ENCODE measurements at regions not wholly inside any gene's neighbourhood (a gene's known extent, or its start where the extent isn't known, plus 50 kb on each side); places are given as distances from the start of the nearest gene placed in this dataset.

DNA sequence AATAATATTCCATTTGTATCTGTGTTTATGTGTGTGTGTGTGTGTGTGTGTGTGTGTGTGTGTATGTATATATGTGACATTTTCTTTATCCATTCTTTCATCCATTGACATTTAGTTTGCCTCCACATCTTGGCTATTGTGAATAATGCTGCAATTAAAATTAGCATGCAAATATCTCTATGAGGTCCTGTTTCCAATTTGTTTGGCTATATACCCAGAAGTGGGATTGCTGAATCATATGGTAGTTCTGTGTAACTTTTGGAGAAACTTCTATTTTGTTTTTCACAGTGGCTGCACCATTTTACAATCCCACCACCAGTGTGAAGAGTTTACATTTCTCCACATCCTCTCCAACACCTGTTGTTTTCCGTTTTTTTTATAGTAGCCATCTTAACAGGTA is 53.1 kb downstream of the CH25H start:
- DNase-seq = no peak
- Mint-ChIP-seq H3K27me3 (peaks cover 15 to 16% of the 10 kb centered on the region in 2 donors), H3K9me3 (no peaks in the 10 kb centered on the region), H3K27ac (no peak overlapping the region), H3K4me1 (no peaks in the 10 kb centered on the region), H3K4me3 (no peak overlapping the region), H3K36me3 (no peaks in the 10 kb centered on the region)
- Histone ChIP-seq H3K27ac (ENCODE audit: low read length) (no peak overlapping the region), H3K4me3 (ENCODE audit: control insufficient read depth in 1 of 2, extremely low read depth in 1 of 2, low read length in 1 of 2) (no peak overlapping the region), H3K36me3 (ENCODE audit: control insufficient read depth in 2 of 2, extremely low read depth in 1 of 2, insufficient read depth in 1 of 2, low read length in 1 of 2) (no peaks in the 10 kb centered on the region), H3K9me3 (no peaks in the 10 kb centered on the region), H3K4me1 (ENCODE audit: control insufficient read depth in 1 of 2, extremely low read depth in 1 of 2, insufficient read depth in 2 of 2, low read length in 2 of 2) (no peaks in the 10 kb centered on the region), H3K27me3 (replicated peaks in 1 of 2; ENCODE audit: control insufficient read depth in 2 of 2, extremely low read depth in 1 of 2, insufficient read depth in 2 of 2, low read length in 1 of 2) (no peaks in the 10 kb centered on the region)
- ChIA-PET POLR2A (no interaction called here), CTCF (interaction anchor here in 1 of 2 donors (0.6 kb wide), 1 partner anchor 9 kb away, joined by 3 read pairs; no protein-coding TSS in a partner anchor)
- no CpG with 5 or more reads among the region's 1 CpG for WGBS (ENCODE audit: insufficient coverage)
- ATAC-seq (replicated peaks in 1 of 4) = no peak

DNA sequence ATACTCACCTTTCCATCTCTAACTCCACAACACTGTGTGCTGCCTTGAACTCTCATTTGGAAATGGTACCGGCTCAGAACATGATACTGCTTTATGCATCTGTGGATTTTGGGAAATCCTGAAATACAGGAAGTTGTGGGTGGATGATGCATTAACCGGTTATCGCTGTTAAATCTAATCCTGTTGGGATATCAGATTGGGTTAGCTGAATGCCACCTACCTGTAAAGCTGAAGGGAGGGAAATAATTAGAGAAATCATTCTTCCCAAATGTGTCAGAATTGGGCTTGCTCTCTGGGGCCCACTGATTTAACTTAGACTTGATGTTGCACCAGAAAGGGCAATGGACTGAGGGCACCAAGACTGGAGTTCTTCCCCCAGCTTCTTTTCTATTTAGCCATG is 54.0 kb downstream of the CH25H start:
- Histone ChIP-seq H3K4me3 (ENCODE audit: control insufficient read depth in 1 of 2, extremely low read depth in 1 of 2, low read length in 1 of 2) (no peak overlapping the region), H3K9me3 (no peaks in the 10 kb centered on the region), H3K4me1 (ENCODE audit: control insufficient read depth in 1 of 2, extremely low read depth in 1 of 2, insufficient read depth in 2 of 2, low read length in 2 of 2) (no peaks in the 10 kb centered on the region), H3K36me3 (ENCODE audit: control insufficient read depth in 2 of 2, extremely low read depth in 1 of 2, insufficient read depth in 1 of 2, low read length in 1 of 2) (no peaks in the 10 kb centered on the region), H3K27ac (ENCODE audit: low read length) (no peak overlapping the region), H3K27me3 (replicated peaks in 1 of 2; ENCODE audit: control insufficient read depth in 2 of 2, extremely low read depth in 1 of 2, insufficient read depth in 2 of 2, low read length in 1 of 2) (no peaks in the 10 kb centered on the region)
- Mint-ChIP-seq H3K27ac (no peak overlapping the region), H3K9me3 (no peaks in the 10 kb centered on the region), H3K4me1 (no peaks in the 10 kb centered on the region), H3K27me3 (peaks cover 13 to 16% of the 10 kb centered on the region in 2 donors), H3K36me3 (no peaks in the 10 kb centered on the region), H3K4me3 (no peak overlapping the region)
- ATAC-seq (replicated peaks in 1 of 4) (no peak), DNase-seq (no peak)
- ChIA-PET CTCF (no interaction called here), POLR2A (no interaction called here)
- 100% methylated on average over 2 of the region's 3 CpGs for WGBS (ENCODE audit: insufficient coverage)

DNA sequence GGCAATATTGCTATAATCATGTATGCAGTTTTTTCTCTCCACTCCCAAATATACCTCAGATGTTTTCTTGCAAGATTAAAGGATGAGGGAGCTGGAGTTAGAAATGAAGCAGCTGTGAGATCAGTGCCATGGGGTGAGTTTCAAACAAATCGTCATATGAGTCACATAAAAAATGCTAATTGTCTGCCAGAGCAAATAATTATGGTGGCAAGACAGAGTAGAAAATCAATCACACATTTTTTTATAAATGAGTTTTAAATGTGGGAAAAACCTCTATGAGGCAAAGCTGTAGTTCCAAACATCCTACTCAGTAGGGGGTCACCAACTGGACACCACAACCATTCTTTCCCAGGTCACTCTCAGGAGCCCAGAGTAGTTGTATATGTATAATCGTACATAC is 55.3 kb downstream of the CH25H start:
- no peak for DNase-seq
- WGBS (ENCODE audit: insufficient coverage) = no CpG with 5 or more reads among the region's 2 CpGs
- Mint-ChIP-seq H3K36me3 (no peaks in the 10 kb centered on the region), H3K27me3 (peaks cover 13 to 16% of the 10 kb centered on the region in 2 donors), H3K4me3 (no peak overlapping the region), H3K9me3 (no peaks in the 10 kb centered on the region), H3K27ac (no peak overlapping the region), H3K4me1 (no peaks in the 10 kb centered on the region)
- H3K4me3 ChIP-seq (ENCODE audit: control insufficient read depth in 1 of 2, extremely low read depth in 1 of 2, low read length in 1 of 2) = no peak overlapping the region
- CTCF ChIA-PET = no interaction called here
- no peak overlapping the region for H3K27ac ChIP-seq (ENCODE audit: low read length)
- H3K36me3 ChIP-seq (ENCODE audit: control insufficient read depth in 2 of 2, extremely low read depth in 1 of 2, insufficient read depth in 1 of 2, low read length in 1 of 2) = no peaks in the 10 kb centered on the region
- POLR2A ChIA-PET = no interaction called here
- no peaks in the 10 kb centered on the region for H3K4me1 ChIP-seq (ENCODE audit: control insufficient read depth in 1 of 2, extremely low read depth in 1 of 2, insufficient read depth in 2 of 2, low read length in 2 of 2)
- no peaks in the 10 kb centered on the region for H3K9me3 ChIP-seq
- no peaks in the 10 kb centered on the region for H3K27me3 ChIP-seq (replicated peaks in 1 of 2; ENCODE audit: control insufficient read depth in 2 of 2, extremely low read depth in 1 of 2, insufficient read depth in 2 of 2, low read length in 1 of 2)
- ATAC-seq (replicated peaks in 1 of 4) = no peak

DNA sequence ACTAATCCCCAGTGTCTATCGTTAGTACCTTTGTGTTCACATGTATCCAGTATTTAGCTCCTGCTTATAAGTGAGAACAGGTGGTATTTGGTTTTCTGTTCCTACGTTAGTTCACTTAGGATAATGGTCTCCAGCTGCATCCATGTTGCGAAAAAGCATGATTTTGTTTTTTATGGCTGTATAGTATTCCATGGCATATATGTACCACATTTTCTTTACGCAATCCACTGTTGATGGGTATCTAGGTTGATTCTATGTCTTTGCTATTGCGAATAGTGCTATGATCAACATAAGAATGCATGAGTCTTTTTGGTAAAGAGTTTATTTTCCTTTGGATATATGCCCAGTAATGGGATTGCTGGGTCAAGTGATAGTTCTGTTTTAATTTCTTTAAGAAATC is 59.1 kb downstream of the CH25H start:
- POLR2A ChIA-PET = no interaction called here
- H3K36me3 Mint-ChIP-seq = no peaks in the 10 kb centered on the region

DNA sequence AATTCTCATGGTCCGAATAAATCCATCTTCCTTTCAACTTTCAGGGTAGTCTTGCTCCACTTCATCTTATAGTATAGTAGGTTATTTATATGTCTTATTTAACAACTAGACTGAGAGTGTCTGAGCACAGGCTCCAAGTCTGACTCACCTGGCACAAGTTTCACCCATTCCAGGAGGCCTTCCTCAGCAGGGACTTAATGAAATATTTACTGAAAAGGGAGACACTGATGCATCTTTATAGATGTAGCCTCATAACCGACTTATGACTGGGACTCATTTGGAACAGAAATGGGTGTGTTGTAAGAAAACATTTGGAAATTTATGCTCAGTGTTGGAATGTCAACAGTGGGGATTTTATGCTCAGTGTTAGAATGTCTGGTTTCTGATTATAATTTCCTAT is 59.9 kb downstream of the CH25H start:
- H3K27ac ChIP-seq (ENCODE audit: low read length) = no peak overlapping the region
- no CpG with 5 or more reads among the region's 2 CpGs for WGBS (ENCODE audit: insufficient coverage)
- DNase-seq (no peak), ATAC-seq (replicated peaks in 1 of 4) (no peak)
- Mint-ChIP-seq H3K36me3 (no peaks in the 10 kb centered on the region), H3K27ac (no peak overlapping the region), H3K4me1 (peaks cover 0 to 9% (median 5%) of the 10 kb centered on the region in 3 donors), H3K27me3 (peaks cover 0 to 3% of the 10 kb centered on the region in 2 donors), H3K4me3 (no peak overlapping the region), H3K9me3 (no peaks in the 10 kb centered on the region)
- no peaks in the 10 kb centered on the region for H3K4me1 ChIP-seq (ENCODE audit: control insufficient read depth in 1 of 2, extremely low read depth in 1 of 2, insufficient read depth in 2 of 2, low read length in 2 of 2)
- H3K36me3 ChIP-seq (ENCODE audit: control insufficient read depth in 2 of 2, extremely low read depth in 1 of 2, insufficient read depth in 1 of 2, low read length in 1 of 2) = no peaks in the 10 kb centered on the region
- ChIA-PET POLR2A (no interaction called here), CTCF (no interaction called here)
- no peak overlapping the region for H3K4me3 ChIP-seq (ENCODE audit: control insufficient read depth in 1 of 2, extremely low read depth in 1 of 2, low read length in 1 of 2)
- H3K27me3 ChIP-seq (replicated peaks in 1 of 2; ENCODE audit: control insufficient read depth in 2 of 2, extremely low read depth in 1 of 2, insufficient read depth in 2 of 2, low read length in 1 of 2) = no peaks in the 10 kb centered on the region
- no peaks in the 10 kb centered on the region for H3K9me3 ChIP-seq

More for the DNA sequence above, 59.1 kb downstream of the CH25H start:
- Mint-ChIP-seq H3K27me3 (peaks cover 0 to 3% of the 10 kb centered on the region in 2 donors), H3K4me1 (peaks cover 0 to 7% (median 2%) of the 10 kb centered on the region in 3 donors), H3K9me3 (no peaks in the 10 kb centered on the region), H3K27ac (no peak overlapping the region), H3K4me3 (no peak overlapping the region)
- WGBS (ENCODE audit: insufficient coverage) = 100% methylated on average over 1 of the region's 5 CpGs
- H3K27ac ChIP-seq (ENCODE audit: low read length) = no peak overlapping the region
- no peaks in the 10 kb centered on the region for H3K9me3 ChIP-seq
- H3K36me3 ChIP-seq (ENCODE audit: control insufficient read depth in 2 of 2, extremely low read depth in 1 of 2, insufficient read depth in 1 of 2, low read length in 1 of 2) = no peaks in the 10 kb centered on the region
- H3K4me3 ChIP-seq (ENCODE audit: control insufficient read depth in 1 of 2, extremely low read depth in 1 of 2, low read length in 1 of 2) = no peak overlapping the region
- H3K27me3 ChIP-seq (replicated peaks in 1 of 2; ENCODE audit: control insufficient read depth in 2 of 2, extremely low read depth in 1 of 2, insufficient read depth in 2 of 2, low read length in 1 of 2) = no peaks in the 10 kb centered on the region
- no peaks in the 10 kb centered on the region for H3K4me1 ChIP-seq (ENCODE audit: control insufficient read depth in 1 of 2, extremely low read depth in 1 of 2, insufficient read depth in 2 of 2, low read length in 2 of 2)
- CTCF ChIA-PET = interaction anchor here in 1 of 2 donors (0.5 kb wide), 1 partner anchor 1293 kb away, joined by 5 read pairs; no protein-coding TSS in a partner anchor
- ATAC-seq (replicated peaks in 1 of 4) (no peak), DNase-seq (no peak)

DNA sequence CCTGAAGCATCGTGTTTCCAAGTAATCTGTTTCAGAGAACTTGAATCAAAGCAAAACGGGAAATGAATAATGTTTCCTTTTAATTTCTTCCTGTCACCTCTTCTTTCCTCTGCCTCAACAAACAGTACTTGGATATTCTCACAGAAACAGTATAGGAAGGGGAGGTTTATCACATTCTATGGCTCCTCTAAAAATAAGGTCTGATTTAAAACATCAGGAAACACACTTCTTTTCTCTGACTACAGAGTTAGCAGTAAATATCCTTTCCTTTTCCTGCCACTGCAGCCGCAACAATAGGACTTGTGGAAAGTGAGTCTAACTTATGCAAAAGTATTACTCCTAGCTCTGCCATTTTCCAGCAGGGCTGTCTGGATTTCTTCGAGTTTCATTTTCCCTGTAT is 62.3 kb downstream of the CH25H start:
- 40% methylated on average over 1 of the region's 4 CpGs for WGBS (ENCODE audit: insufficient coverage)

DNA sequence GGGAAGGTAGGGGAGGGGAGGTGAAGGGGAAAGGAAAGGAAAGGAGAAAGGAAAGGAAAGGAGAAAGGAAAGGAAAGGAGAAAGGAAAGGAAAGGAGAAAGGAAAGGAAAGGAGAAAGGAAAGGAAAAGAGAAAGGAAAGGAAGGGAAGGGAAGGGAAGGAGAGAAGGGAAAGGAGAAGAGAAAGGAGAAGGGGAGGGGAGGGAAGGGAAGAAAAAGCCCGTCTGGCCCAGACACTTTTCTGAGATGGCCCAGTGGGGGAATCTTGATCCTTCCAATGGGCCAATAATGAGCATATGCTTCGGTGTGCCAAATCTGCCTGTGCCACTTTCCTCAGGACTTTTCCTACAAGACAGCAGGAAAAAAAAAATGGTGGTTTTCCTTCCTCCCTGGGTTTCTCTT is 64.5 kb downstream of the CH25H start:
- no peaks in the 10 kb centered on the region for H3K36me3 ChIP-seq (ENCODE audit: control insufficient read depth in 2 of 2, extremely low read depth in 1 of 2, insufficient read depth in 1 of 2, low read length in 1 of 2)
- Mint-ChIP-seq H3K27me3 (no peaks in the 10 kb centered on the region), H3K9me3 (no peaks in the 10 kb centered on the region), H3K4me1 (peaks cover 0 to 9% (median 5%) of the 10 kb centered on the region in 3 donors), H3K36me3 (no peaks in the 10 kb centered on the region), H3K4me3 (no peak overlapping the region), H3K27ac (no peak overlapping the region)
- ChIA-PET CTCF (no interaction called here), POLR2A (no interaction called here)
- H3K27ac ChIP-seq (ENCODE audit: low read length) = no peak overlapping the region
- no peaks in the 10 kb centered on the region for H3K27me3 ChIP-seq (replicated peaks in 1 of 2; ENCODE audit: control insufficient read depth in 2 of 2, extremely low read depth in 1 of 2, insufficient read depth in 2 of 2, low read length in 1 of 2)
- DNase-seq (no peak), ATAC-seq (replicated peaks in 1 of 4) (no peak)
- no peaks in the 10 kb centered on the region for H3K4me1 ChIP-seq (ENCODE audit: control insufficient read depth in 1 of 2, extremely low read depth in 1 of 2, insufficient read depth in 2 of 2, low read length in 2 of 2)
- no peak overlapping the region for H3K4me3 ChIP-seq (ENCODE audit: control insufficient read depth in 1 of 2, extremely low read depth in 1 of 2, low read length in 1 of 2)
- no peaks in the 10 kb centered on the region for H3K9me3 ChIP-seq
- 83% methylated on average over 1 of the region's 2 CpGs for WGBS (ENCODE audit: insufficient coverage)

More for the DNA sequence above, 62.3 kb downstream of the CH25H start:
- Mint-ChIP-seq H3K4me3 (no peak overlapping the region), H3K9me3 (no peaks in the 10 kb centered on the region), H3K27ac (no peak overlapping the region), H3K27me3 (no peaks in the 10 kb centered on the region), H3K4me1 (peaks cover 0 to 9% (median 5%) of the 10 kb centered on the region in 3 donors), H3K36me3 (no peaks in the 10 kb centered on the region)
- ChIA-PET POLR2A (no interaction called here), CTCF (interaction anchor here (0.6 to 0.8 kb wide), 2 partner anchors 9 to 64 kb away, joined by 3 read pairs; no protein-coding TSS in a partner anchor)
- H3K27ac ChIP-seq (ENCODE audit: low read length) = no peak overlapping the region
- DNase-seq (no peak), ATAC-seq (replicated peaks in 1 of 4) (no peak)
- no peak overlapping the region for H3K4me3 ChIP-seq (ENCODE audit: control insufficient read depth in 1 of 2, extremely low read depth in 1 of 2, low read length in 1 of 2)
- H3K4me1 ChIP-seq (ENCODE audit: control insufficient read depth in 1 of 2, extremely low read depth in 1 of 2, insufficient read depth in 2 of 2, low read length in 2 of 2) = no peaks in the 10 kb centered on the region
- H3K36me3 ChIP-seq (ENCODE audit: control insufficient read depth in 2 of 2, extremely low read depth in 1 of 2, insufficient read depth in 1 of 2, low read length in 1 of 2) = no peaks in the 10 kb centered on the region
- H3K27me3 ChIP-seq (replicated peaks in 1 of 2; ENCODE audit: control insufficient read depth in 2 of 2, extremely low read depth in 1 of 2, insufficient read depth in 2 of 2, low read length in 1 of 2) = no peaks in the 10 kb centered on the region
- H3K9me3 ChIP-seq = no peaks in the 10 kb centered on the region

Measured in T-cell (primary cell).